Activated T-cell treated with anti-CD3 and anti-CD28 coated beads for 1 hour (primary cell): ENCODE measurements at regions not wholly inside any gene's neighbourhood (a gene's known extent, or its start where the extent isn't known, plus 50 kb on each side); places are given as distances from the start of the nearest gene placed in this dataset.
"Not testable (repeated sequence)": the region's sequence is repeated elsewhere in the genome, so short reads cannot be mapped to it uniquely, and the experiment has no call there.

Experiments used
- DNase-seq: peaks from one replicate; pipeline ENCODE4 v3.0.0-alpha.2; 2020; ENCODE audit warnings: low read depth

- DNase-seq: no peak
Measured at GRCh38 chr9:29174136-29174535, 1600.9 kb upstream of the C9orf72 start.

GRCh38 chr9:29176231-29176630 lies 1603.0 kb upstream of the C9orf72 start:
- no peak for DNase-seq

- no peak for DNase-seq
Measured at GRCh38 chr9:29176786-29177185, 1603.5 kb upstream of the C9orf72 start.

- no peak for DNase-seq
Measured at GRCh38 chr9:29183971-29184370, 1610.7 kb upstream of the C9orf72 start.

GRCh38 chr9:29188771-29189170 lies 1615.5 kb upstream of the C9orf72 start:
- not testable (repeated sequence) for DNase-seq

GRCh38 chr9:29189221-29189620 lies 1615.9 kb upstream of the C9orf72 start:
- DNase-seq: not testable (repeated sequence)

- DNase-seq: no peak
Measured at GRCh38 chr9:29198861-29199260, 1625.6 kb upstream of the C9orf72 start.

GRCh38 chr9:29199975-29200374 lies 1626.7 kb upstream of the C9orf72 start:
- DNase-seq: no peak

GRCh38 chr9:29200650-29201049 lies 1627.4 kb upstream of the C9orf72 start:
- no peak for DNase-seq

GRCh38 chr9:29203244-29203930 lies 1630.1 kb upstream of the C9orf72 start:
- DNase-seq: no peak

GRCh38 chr9:29208670-29209069 lies 1635.4 kb upstream of the C9orf72 start:
- DNase-seq: no peak

GRCh38 chr9:29209748-29210291 lies 1636.5 kb upstream of the C9orf72 start:
- DNase-seq: no peak

GRCh38 chr9:29211003-29211579 lies 1637.8 kb upstream of the C9orf72 start:
- DNase-seq: no peak

GRCh38 chr9:29211580-29212396 lies 1638.5 kb upstream of the C9orf72 start:
- DNase-seq: peak; percentile 1

- DNase-seq: no peak
Measured at GRCh38 chr9:29212397-29213387, 1639.4 kb upstream of the C9orf72 start.

GRCh38 chr9:29213417-29214153 lies 1640.3 kb upstream of the C9orf72 start, which contains the start of gene LINGO2:
LINGO2 (minus strand) TSS chr9:29213601.
- no peak for DNase-seq

GRCh38 chr9:29214154-29214689 lies 1640.9 kb upstream of the C9orf72 start:
- DNase-seq: no peak

GRCh38 chr9:29214690-29215253 lies 1641.5 kb upstream of the C9orf72 start:
- no peak for DNase-seq

- no peak for DNase-seq
Measured at GRCh38 chr9:29217966-29218365, 1644.7 kb upstream of the C9orf72 start.

GRCh38 chr9:29220596-29221251 lies 1647.4 kb upstream of the C9orf72 start:
- no peak for DNase-seq
